ENCODE measurements at regions not wholly inside any gene's neighbourhood (a gene's known extent, or its start where the extent isn't known, plus 50 kb on each side); places are given as distances from the start of the nearest gene placed in this dataset.

- no peak overlapping the region for H3K9ac ChIP-seq (ENCODE audit: low read length)
- BruUV-seq (replicated peaks) = no TSS peak
- no peak overlapping the region for H3K4me2 ChIP-seq (ENCODE audit: low read length)
- no peak for DNase-seq (ENCODE audit: low read depth, low spot score)
- no peak overlapping the region for H3K27ac ChIP-seq (ENCODE audit: low read depth, low read length)
- ChIA-PET POLR2A (no interaction called here), CTCF (no interaction called here), RAD21 (ENCODE audit: low non-redundant PET in 1 of 2, low total read pairs in 2 of 2, uncharacterized antibody in 2 of 2, unreplicated experiment in 2 of 2) (no interaction called here)
- no peaks in the 10 kb centered on the region for H3K9me3 ChIP-seq (ENCODE audit: control insufficient read depth in 1 of 2, insufficient read depth in 1 of 2, low read depth in 1 of 2, low read length in 2 of 2)
- no peaks in the 10 kb centered on the region for H3K27me3 ChIP-seq (ENCODE audit: insufficient read depth, low read length)
- no peaks in the 10 kb centered on the region for H3K79me2 ChIP-seq (ENCODE audit: insufficient read depth, low read length)
- no peaks in the 10 kb centered on the region for H4K20me1 ChIP-seq (ENCODE audit: insufficient read depth)
- H3K4me3 ChIP-seq (replicated peaks in 1 of 2; ENCODE audit: low read depth in 1 of 2, low read length in 2 of 2) = no peak overlapping the region
- TF ChIP-seq, protein P1, sequence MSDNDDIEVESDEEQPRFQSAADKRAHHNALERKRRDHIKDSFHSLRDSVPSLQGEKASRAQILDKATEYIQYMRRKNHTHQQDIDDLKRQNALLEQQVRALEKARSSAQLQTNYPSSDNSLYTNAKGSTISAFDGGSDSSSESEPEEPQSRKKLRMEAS (IDR thresholded peaks at IDR 0.05) = no peak
- no peak for TF ChIP-seq EZH2phosphoT487 (IDR thresholded peaks at IDR 0.05; ENCODE audit: borderline replicate concordance)
- no peak for TF ChIP-seq SIN3A (IDR thresholded peaks at IDR 0.05; ENCODE audit: low read depth)
- TF ChIP-seq REST (IDR thresholded peaks at IDR 0.05; ENCODE audit: low read depth) = no peak
- no peak for TF ChIP-seq CTCF (IDR thresholded peaks at IDR 0.05 in 2 of 3, conservative IDR thresholded peaks at IDR 0.05 in 1 of 3; ENCODE audit: borderline replicate concordance in 1 of 3, insufficient read depth in 1 of 3, low read depth in 2 of 3, low read length in 2 of 3)
- no peak for TF ChIP-seq POLR2AphosphoS5 (IDR thresholded peaks at IDR 0.05; ENCODE audit: low read depth, low read length)
- no peak for TF ChIP-seq JUND (IDR thresholded peaks at IDR 0.05)
- no peak for ATAC-seq
- H3K4me1 ChIP-seq (ENCODE audit: control insufficient read depth in 1 of 2, insufficient read depth in 2 of 2, low read length in 2 of 2) = no peaks in the 10 kb centered on the region
- no peaks in the 10 kb centered on the region for H3K36me3 ChIP-seq (ENCODE audit: control insufficient read depth in 1 of 2, insufficient read depth in 2 of 2, low read length in 2 of 2)
- H3K9me2 ChIP-seq (ENCODE audit: insufficient read depth) = no peaks in the 10 kb centered on the region
- intact Hi-C loops (cut with micrococcal nuclease) = no loop called here
- no peak overlapping the region for H2AFZ ChIP-seq (ENCODE audit: low read depth, low read length, poor library complexity, severe bottlenecking)
Measured at GRCh38 chr19:13644645-13645044, 119.7 kb upstream of the MRI1 start.
